GM10248 (cell line): ENCODE measurements at regions not wholly inside any gene's neighbourhood (a gene's known extent, or its start where the extent isn't known, plus 50 kb on each side); places are given as distances from the start of the nearest gene placed in this dataset.

Experiments
- CTCF ChIA-PET: fragments of 300-600 bp; sonication (Branson Sonifier 250); formaldehyde crosslinking; extraction: SDS; loops from one replicate; lab custom pipeline; 2021; ENCODE audit warnings: antibody characterized with exemption; lab: Yijun Ruan, JAX
- POLR2A ChIA-PET: fragments of 350-650 bp; sonication (Branson Sonifier 250); formaldehyde crosslinking; extraction: SDS; loops from one replicate; lab custom pipeline; 2020; ENCODE audit warnings: antibody characterized with exemption; lab: Yijun Ruan, JAX
- DNase-seq: peaks from one replicate; pipeline ENCODE4 v3.0.0; 2012; ENCODE audit errors: extremely low spot score
- TF ChIP-seq, protein P1 (sequence below): IDR thresholded peaks from 2 replicates; pipeline ENCODE4 v1.5.1; 2012; ENCODE audit warnings: mild to moderate bottlenecking, low read depth; ENCODE audit errors: extremely low read depth, missing control alignments, control extremely low read depth

DNA sequence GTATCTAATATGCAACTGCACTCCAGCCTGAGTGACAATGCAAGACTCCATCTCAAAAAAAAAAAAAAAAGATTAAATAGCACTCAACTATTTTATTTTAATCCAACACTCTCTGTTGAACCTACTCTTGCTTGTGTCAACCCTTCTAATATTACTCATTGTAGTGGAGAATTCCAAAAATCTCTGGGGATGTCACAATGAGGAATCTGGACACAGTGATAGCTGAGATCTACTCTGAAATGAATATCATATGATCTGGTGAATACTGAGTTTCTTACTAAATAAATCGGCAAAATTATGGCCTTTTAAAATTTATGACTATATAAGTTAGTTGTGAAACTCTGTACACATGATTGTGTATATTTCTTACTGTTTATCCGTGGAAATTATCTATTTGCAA, 418.2 kb downstream of the BCAT1 start:
- no peak for DNase-seq
- TF ChIP-seq, protein P1, sequence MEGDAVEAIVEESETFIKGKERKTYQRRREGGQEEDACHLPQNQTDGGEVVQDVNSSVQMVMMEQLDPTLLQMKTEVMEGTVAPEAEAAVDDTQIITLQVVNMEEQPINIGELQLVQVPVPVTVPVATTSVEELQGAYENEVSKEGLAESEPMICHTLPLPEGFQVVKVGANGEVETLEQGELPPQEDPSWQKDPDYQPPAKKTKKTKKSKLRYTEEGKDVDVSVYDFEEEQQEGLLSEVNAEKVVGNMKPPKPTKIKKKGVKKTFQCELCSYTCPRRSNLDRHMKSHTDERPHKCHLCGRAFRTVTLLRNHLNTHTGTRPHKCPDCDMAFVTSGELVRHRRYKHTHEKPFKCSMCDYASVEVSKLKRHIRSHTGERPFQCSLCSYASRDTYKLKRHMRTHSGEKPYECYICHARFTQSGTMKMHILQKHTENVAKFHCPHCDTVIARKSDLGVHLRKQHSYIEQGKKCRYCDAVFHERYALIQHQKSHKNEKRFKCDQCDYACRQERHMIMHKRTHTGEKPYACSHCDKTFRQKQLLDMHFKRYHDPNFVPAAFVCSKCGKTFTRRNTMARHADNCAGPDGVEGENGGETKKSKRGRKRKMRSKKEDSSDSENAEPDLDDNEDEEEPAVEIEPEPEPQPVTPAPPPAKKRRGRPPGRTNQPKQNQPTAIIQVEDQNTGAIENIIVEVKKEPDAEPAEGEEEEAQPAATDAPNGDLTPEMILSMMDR = no peak
- CTCF ChIA-PET = interaction anchor here (1.3 to 1.7 kb wide), 3 partner anchors 11 to 44 kb away, joined by 3 to 4 read pairs (median 3); no protein-coding TSS in a partner anchor
- POLR2A ChIA-PET = no interaction called here

DNA sequence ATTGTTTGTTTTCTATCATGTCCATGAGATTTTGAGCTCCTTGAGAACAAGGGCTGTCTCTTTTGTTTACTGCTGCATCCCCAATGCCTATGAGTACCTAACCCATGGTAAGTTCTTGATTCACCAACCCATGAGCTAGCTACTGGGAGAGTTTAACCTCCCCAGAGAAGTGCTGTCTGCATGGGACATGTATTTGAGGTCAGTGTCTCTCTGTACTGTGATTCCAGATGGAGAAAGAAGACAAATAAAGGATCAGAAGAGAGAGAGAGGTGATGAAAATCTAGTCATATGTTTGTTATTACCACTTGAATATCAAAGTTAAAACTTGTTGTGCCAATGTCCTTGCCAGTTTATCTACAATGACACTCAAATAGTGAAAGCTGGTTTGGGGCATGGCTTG, 421.8 kb downstream of the BCAT1 start:
- TF ChIP-seq, protein P1 = no peak
- DNase-seq = no peak
- POLR2A ChIA-PET = no interaction called here
- CTCF ChIA-PET = interaction anchor here (1.7 to 2.1 kb wide), 2 partner anchors 10 kb away, joined by 5 to 7 read pairs; no protein-coding TSS in a partner anchor

DNA sequence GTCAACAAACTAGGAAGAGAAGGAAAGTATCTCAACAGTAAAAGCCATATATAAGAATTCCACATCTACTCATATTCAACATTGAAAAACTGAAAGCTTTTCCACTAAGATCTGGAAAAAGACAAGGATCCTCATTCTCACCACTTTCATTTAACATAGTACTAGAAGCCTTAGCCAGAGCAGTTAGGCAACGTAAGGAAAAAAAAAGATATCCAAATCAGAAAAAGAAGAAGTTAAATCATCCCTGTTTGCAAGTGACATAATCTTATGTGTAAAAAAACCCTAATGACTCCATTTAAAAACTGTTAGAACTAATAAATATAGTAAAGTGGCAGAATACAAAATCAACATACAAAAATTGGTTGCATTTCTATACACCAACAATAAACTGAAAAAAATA, 426.2 kb downstream of the BCAT1 start:
- ChIA-PET CTCF (no interaction called here), POLR2A (no interaction called here)
- no peak for DNase-seq
- TF ChIP-seq, protein P1 = no peak

DNA sequence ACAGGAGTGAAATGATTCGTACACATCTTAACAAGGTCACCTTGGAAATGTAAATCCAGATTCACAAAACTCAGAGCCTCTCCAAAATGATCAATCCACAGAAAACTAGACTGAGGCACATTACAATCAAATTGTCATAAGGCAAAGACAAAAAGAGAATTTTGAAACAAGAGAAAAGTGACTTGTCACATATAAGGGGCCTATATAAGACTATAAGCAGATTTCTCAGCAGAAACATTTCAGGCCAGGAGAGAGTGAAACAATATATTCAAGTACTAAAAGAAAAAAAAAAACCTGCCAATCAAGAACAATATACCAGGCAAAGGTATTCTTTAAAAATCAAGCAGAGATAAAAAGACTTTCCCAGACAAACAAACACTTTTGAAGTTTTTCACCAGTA, 429.1 kb downstream of the BCAT1 start:
- ChIA-PET CTCF (interaction anchor here (2.2 kb wide), 1 partner anchor 11 kb away, joined by 4 read pairs; no protein-coding TSS in a partner anchor), POLR2A (no interaction called here)
- DNase-seq = no peak
- TF ChIP-seq, protein P1 = no peak

DNA sequence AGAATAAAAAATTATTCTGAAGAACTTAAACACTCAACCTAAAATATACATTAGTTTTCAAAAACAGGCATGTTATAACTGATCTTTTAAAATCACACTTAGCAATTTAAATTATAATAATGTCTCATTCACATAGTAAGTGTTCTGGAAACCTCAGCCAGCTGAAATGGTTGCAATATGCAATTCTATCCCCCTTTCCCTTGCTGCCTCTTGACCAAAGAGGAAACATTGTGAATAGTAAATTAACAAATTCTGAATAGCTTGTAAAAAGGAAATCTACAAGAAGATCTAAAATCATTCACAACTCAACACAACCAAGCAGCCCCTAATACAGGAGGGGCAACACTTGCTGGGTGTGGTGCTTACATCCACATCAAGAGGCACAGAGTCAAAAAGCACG, 431.9 kb downstream of the BCAT1 start:
- no peak for DNase-seq
- ChIA-PET CTCF (interaction anchor here (0.8 to 1.6 kb wide), 2 partner anchors 10 to 15 kb away, joined by 3 to 7 read pairs; no protein-coding TSS in a partner anchor), POLR2A (no interaction called here)
- TF ChIP-seq, protein P1 = no peak

DNA sequence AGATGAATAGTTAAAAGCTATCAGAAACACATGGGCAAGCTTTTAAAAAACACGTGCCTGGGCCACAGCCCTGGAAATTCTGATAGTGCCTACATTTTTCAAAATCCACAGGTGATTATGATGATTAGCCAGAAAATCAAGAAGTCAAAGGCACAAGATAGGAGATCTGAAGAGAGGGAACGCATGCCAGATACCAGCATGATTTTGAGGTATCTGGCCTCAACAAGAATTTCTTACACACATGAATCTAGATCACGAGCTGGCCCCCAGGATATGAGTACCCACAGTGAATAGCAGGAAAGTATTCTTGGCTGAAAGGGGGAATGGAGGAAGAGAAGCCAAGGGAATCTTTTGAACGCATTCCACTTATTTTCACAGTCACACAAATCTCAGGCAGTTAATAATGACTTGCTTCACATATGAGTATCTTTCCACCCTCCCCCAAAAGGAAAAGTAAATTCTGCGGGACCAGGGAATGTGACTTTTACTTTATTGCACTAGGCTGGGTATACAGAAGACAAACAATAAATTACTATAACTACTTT, 438.2 kb downstream of the BCAT1 start:
- POLR2A ChIA-PET = no interaction called here
- TF ChIP-seq, protein P1 = no peak
- no peak for DNase-seq
- CTCF ChIA-PET = no interaction called here
